ENCODE measurements at regions not wholly inside any gene's neighbourhood (a gene's known extent, or its start where the extent isn't known, plus 50 kb on each side); places are given as distances from the start of the nearest gene placed in this dataset.
"Not testable (repeated sequence)": the region's sequence is repeated elsewhere in the genome, so short reads cannot be mapped to it uniquely, and the experiment has no call there.

GRCh38 chr1:232156070-232156469 lies 473.9 kb downstream of the SIPA1L2 start:
- not testable (repeated sequence) for TF ChIP-seq POLR2A (IDR thresholded peaks at IDR 0.05; ENCODE audit: low read depth, low read length); CTCF (IDR thresholded peaks at IDR 0.05; ENCODE audit: extremely low read depth in 1 of 2, insufficient read depth in 1 of 2, low read depth in 1 of 2, low read length in 2 of 2); JUN (IDR thresholded peaks at IDR 0.05; ENCODE audit: borderline replicate concordance, insufficient read depth, insufficient read length, low read depth); POLR2AphosphoS5 (IDR thresholded peaks at IDR 0.05; ENCODE audit: insufficient read depth, low read depth, low read length); MYC (IDR thresholded peaks at IDR 0.05; ENCODE audit: low read depth, low read length); EZH2 (IDR thresholded peaks at IDR 0.05; ENCODE audit: borderline replicate concordance, low read depth, low read length, severe bottlenecking); GATA2 (IDR thresholded peaks at IDR 0.05; ENCODE audit: insufficient read depth, insufficient read length, low read depth, low read length)
- TF ChIP-seq, protein P1, sequence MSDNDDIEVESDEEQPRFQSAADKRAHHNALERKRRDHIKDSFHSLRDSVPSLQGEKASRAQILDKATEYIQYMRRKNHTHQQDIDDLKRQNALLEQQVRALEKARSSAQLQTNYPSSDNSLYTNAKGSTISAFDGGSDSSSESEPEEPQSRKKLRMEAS (IDR thresholded peaks at IDR 0.05; ENCODE audit: insufficient read depth, insufficient read length), result not testable (repeated sequence)

All from endothelial cell of umbilical vein (primary cell).